ENCODE measurements at regions not wholly inside any gene's neighbourhood (a gene's known extent, or its start where the extent isn't known, plus 50 kb on each side); places are given as distances from the start of the nearest gene placed in this dataset.

DNA sequence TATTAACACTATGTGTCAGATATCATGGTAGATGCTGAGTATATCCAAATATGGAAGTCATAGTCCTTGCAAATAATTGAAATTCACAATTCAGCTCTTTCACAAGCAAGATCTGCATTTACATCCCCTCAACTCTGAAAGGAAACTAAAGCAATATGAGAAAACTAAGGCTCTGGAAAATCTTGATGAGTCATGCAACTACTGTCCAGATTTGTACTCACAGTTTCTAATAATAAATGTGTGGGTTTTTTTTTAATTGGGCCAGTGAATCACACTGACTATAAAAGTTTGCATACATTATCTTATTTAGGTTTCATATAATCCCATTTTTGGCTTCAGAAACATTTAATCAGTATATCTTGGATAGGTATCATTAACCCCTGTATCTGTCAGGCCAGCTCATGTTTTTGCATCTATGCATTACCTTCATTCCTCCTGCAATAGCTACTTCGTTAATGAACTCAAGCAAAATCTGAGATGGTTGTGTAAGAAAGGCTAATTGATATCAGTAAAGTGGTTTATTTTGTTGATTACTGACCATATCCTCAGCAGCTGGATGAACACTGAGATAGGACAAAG lies 58.7 kb upstream of the PRR16 start:
- Mint-ChIP-seq H3K36me3 (ENCODE audit: low read depth) (no peaks in the 10 kb centered on the region), H3K4me1 (no peaks in the 10 kb centered on the region), H3K27me3 (no peaks in the 10 kb centered on the region), H3K4me3 (no peak overlapping the region), H3K27ac (no peak overlapping the region)
- ATAC-seq (no peak), DNase-seq (no peak)
- no peaks in the 10 kb centered on the region for H3K9me3 ChIP-seq (ENCODE audit: control insufficient read depth, low read length, poor library complexity, severe bottlenecking)

DNA sequence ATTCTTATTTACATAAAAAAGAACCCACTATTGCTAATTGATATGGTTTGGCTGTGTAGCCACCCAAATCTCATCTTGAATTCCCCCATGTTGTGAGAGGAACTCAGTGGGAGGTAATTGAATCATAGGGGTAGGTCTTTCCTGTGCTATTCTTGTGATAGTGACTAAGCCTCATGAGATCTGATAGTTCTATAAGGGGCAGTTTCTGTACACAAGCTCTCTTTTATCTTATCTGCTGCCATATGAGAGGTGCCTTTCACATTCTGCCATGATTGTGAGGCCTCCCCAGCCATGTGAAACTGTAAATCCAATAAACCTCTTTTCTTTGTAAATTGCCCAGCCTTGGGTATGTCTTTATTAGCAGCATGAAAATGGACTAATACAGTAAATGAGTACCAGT lies 58.2 kb upstream of the PRR16 start:
- DNase-seq: no peak
- Mint-ChIP-seq H3K27ac (no peak overlapping the region), H3K36me3 (ENCODE audit: low read depth) (no peaks in the 10 kb centered on the region), H3K4me3 (no peak overlapping the region), H3K27me3 (no peaks in the 10 kb centered on the region), H3K4me1 (no peaks in the 10 kb centered on the region)
- no peaks in the 10 kb centered on the region for H3K9me3 ChIP-seq (ENCODE audit: control insufficient read depth, low read length, poor library complexity, severe bottlenecking)
- no peak for ATAC-seq

DNA sequence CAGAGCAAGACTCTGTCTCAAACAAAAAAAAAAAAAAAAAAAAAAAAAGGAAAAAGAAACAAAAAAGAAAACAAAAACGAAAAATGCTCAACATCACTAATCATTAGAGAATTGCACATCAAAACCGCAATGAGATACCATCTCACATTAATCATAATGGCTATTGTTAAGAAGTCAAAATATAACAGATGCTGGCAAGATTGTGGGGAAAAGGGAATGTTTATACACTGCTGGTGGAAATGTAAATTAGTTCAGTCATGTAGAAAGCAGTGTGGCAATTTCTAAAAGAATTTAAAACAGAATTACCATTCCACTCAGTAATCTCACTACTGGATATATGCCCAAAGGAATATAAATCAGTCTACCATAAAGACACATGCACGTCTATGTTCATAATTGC lies 50.4 kb upstream of the PRR16 start:
- ATAC-seq (no peak), DNase-seq (no peak)
- Mint-ChIP-seq H3K36me3 (ENCODE audit: low read depth) (no peaks in the 10 kb centered on the region), H3K27me3 (no peaks in the 10 kb centered on the region), H3K4me1 (no peaks in the 10 kb centered on the region), H3K27ac (no peak overlapping the region), H3K4me3 (no peak overlapping the region)
- no peaks in the 10 kb centered on the region for H3K9me3 ChIP-seq (ENCODE audit: control insufficient read depth, low read length, poor library complexity, severe bottlenecking)

Data from T-helper 17 cell (primary cell).